B cell (primary cell): ENCODE measurements at regions not wholly inside any gene's neighbourhood (a gene's known extent, or its start where the extent isn't known, plus 50 kb on each side); places are given as distances from the start of the nearest gene placed in this dataset.

Experiments used
- ATAC-seq: fragments of 200-7000 bp; cut with Tn5 transposase; one replicate; pipeline ENCODE4 v1.10.0; 2021; ENCODE audit warnings: low read depth, mild to moderate bottlenecking, moderate number of reproducible peaks, moderate library complexity
- CTCF ChIA-PET: fragments of 350-600 bp; sonication (Branson Sonifier 250); formaldehyde crosslinking; loops from one replicate; lab custom pipeline; 2021; ENCODE audit warnings: antibody characterized with exemption, inconsistent platforms; lab: Charles Lee
- POLR2A ChIA-PET: fragments of 350-600 bp; sonication (Branson Sonifier 250); formaldehyde crosslinking; loops from one replicate; lab custom pipeline; 2021; ENCODE audit warnings: antibody characterized with exemption; lab: Charles Lee
- DNase-seq: peaks from one replicate; pipeline ENCODE4 v3.0.0; 2013
- H2AFZ ChIP-seq: 2 replicates; pipeline ENCODE4 v1.6.1; 2012; ENCODE audit warnings: mild to moderate bottlenecking, low read depth, low read length; ENCODE audit not compliant: insufficient read depth, poor library complexity, severe bottlenecking
- H3K27ac ChIP-seq, 2 donors: 1 replicate in 1 of 2; 2 replicates in 1 of 2; pipeline ENCODE4 v1.5.1; 2012 to 2013; ENCODE audit warnings: low read length in 2 of 2, mild to moderate bottlenecking in 2 of 2, moderate library complexity in 1 of 2
- H3K27me3 ChIP-seq, 4 experiments: fragments of 200-600 bp in 1 of 4; sonication (generic) in 1 of 4; replicated peaks in 1 of 4; 1 replicate in 2 of 4; 2 replicates in 2 of 4; pipeline versions ENCODE4 v1.6.1 to v1.7.0; 2013 to 2016; ENCODE audit warnings: low read length in 3 of 4, mild to moderate bottlenecking in 2 of 4, mixed read lengths in 1 of 4, moderate library complexity in 1 of 4; ENCODE audit not compliant: insufficient read depth in 4 of 4, control insufficient read depth in 3 of 4; ENCODE audit errors: control extremely low read depth in 1 of 4
- H3K36me3 ChIP-seq, 2 experiments: replicated peaks in 1 of 2; 1 replicate in 1 of 2; 2 replicates in 1 of 2; pipeline versions ENCODE4 v1.6.1 to v1.7.1; 2013; ENCODE audit warnings: low read length in 1 of 2; ENCODE audit not compliant: insufficient read depth in 2 of 2, control insufficient read depth in 1 of 2; ENCODE audit errors: control extremely low read depth in 1 of 2, extremely low read depth in 1 of 2
- H3K4me1 ChIP-seq, 2 donors: fragments of 200-600 bp in 1 of 2; sonication (generic) in 1 of 2; 1 replicate in 1 of 2; 2 replicates in 1 of 2; pipeline versions ENCODE4 v1.5.1 to v1.6.1; 2013 to 2017; ENCODE audit warnings: low read length in 2 of 2; ENCODE audit not compliant: control insufficient read depth in 2 of 2, insufficient read depth in 2 of 2
- H3K4me2 ChIP-seq: replicated peaks from 2 replicates; pipeline ENCODE3; 2012; ENCODE audit warnings: mild to moderate bottlenecking, low read depth, low read length; ENCODE audit not compliant: poor library complexity, severe bottlenecking
- H3K4me3 ChIP-seq, 5 experiments: fragments of 200-600 bp in 1 of 5; sonication (generic) in 1 of 5; 1 replicate in 3 of 5; 2 replicates in 2 of 5; pipeline versions ENCODE4 v1.5.1 to v1.7.0; 2011 to 2016; ENCODE audit warnings: low read length in 4 of 5, mild to moderate bottlenecking in 4 of 5, low read depth in 2 of 5, control low read depth in 1 of 5, moderate library complexity in 1 of 5; ENCODE audit not compliant: insufficient read depth in 1 of 5; ENCODE audit errors: control extremely low read depth in 1 of 5, extremely low read depth in 1 of 5
- H3K79me2 ChIP-seq: fragments of 200-600 bp; sonication (generic); one replicate; pipeline ENCODE4 v1.6.0; 2016; ENCODE audit warnings: low read length; ENCODE audit not compliant: control insufficient read depth, insufficient read depth
- H3K9ac ChIP-seq: fragments of 200-600 bp; sonication (generic); 2 replicates; pipeline ENCODE4 v1.6.1; 2017; ENCODE audit warnings: mild to moderate bottlenecking, low read length, moderate library complexity
- H3K9me3 ChIP-seq, 3 donors: one replicate each; pipeline versions ENCODE4 v1.6.1 to v1.7.1; 2013; ENCODE audit warnings: low read length in 2 of 3; ENCODE audit not compliant: control insufficient read depth in 2 of 3, insufficient read depth in 1 of 3; ENCODE audit errors: control extremely low read depth in 1 of 3
- H4K20me1 ChIP-seq: 2 replicates; pipeline ENCODE4 v1.6.0; 2012; ENCODE audit warnings: mild to moderate bottlenecking, low read length; ENCODE audit not compliant: insufficient read depth, control insufficient read depth, poor library complexity, severe bottlenecking
- H3K27ac Mint-ChIP-seq: one replicate; pipeline ENCODE4 v1.8.0; 2021; ENCODE audit warnings: mixed read lengths
- H3K27me3 Mint-ChIP-seq: one replicate; pipeline ENCODE4 v1.8.0; 2021; ENCODE audit warnings: mixed read lengths
- H3K4me1 Mint-ChIP-seq: one replicate; pipeline ENCODE4 v1.8.0; 2021; ENCODE audit warnings: mixed read lengths
- H3K4me3 Mint-ChIP-seq: one replicate; pipeline ENCODE4 v1.8.0; 2021; ENCODE audit warnings: mixed read lengths
- H3K9me3 Mint-ChIP-seq: one replicate; pipeline ENCODE4 v1.8.0; 2022; ENCODE audit warnings: mixed read lengths; ENCODE audit not compliant: insufficient read depth
- CTCF ChIP-seq: fragments of 200-600 bp; IDR thresholded peaks from one replicate; pipeline ENCODE4 v1.8.0; 2022; ENCODE audit warnings: antibody characterized with exemption, mild to moderate bottlenecking
- EZH2 ChIP-seq: IDR thresholded peaks from 2 replicates; pipeline ENCODE4 v1.6.1; 2012; ENCODE audit warnings: borderline replicate concordance, low read depth, mild to moderate bottlenecking, moderate library complexity, low read length; ENCODE audit not compliant: insufficient read depth, poor library complexity, severe bottlenecking
- WGBS: methylation state at CpG from one replicate; pipeline ENCODE4 v1.1.5; 2013; ENCODE audit warnings: missing lambda C conversion rate; ENCODE audit not compliant: insufficient coverage; 5-methylcytosine and 5-hydroxymethylcytosine counted together
- intact Hi-C: fragments of 100-400 bp; cut with micrococcal nuclease; formaldehyde crosslinking; loops from one replicate; pipeline ENCODE4 v1.10.0; 2022

GRCh38 chr12:107374161-107374840 lies 281.0 kb upstream of the CRY1 start:
- Mint-ChIP-seq H3K27me3 (peaks cover 4% of the 10 kb centered on the region), H3K27ac (no peak overlapping the region), H3K9me3 (no peaks in the 10 kb centered on the region), H3K4me3 (no peak overlapping the region), H3K4me1 (peaks cover 20% of the 10 kb centered on the region)
- no peak for DNase-seq
- Histone ChIP-seq H3K36me3 (no peaks in the 10 kb centered on the region), H3K79me2 (no peaks in the 10 kb centered on the region), H3K27ac (no peak overlapping the region), H3K4me1 (peaks cover 19 to 26% of the 10 kb centered on the region in 2 donors), H2AFZ (peak overlapping the region; percentile 60), H3K9me3 (no peaks in the 10 kb centered on the region), H3K4me2 (no peak overlapping the region), H3K9ac (no peak overlapping the region), H3K4me3 (no peak overlapping the region), H4K20me1 (no peaks in the 10 kb centered on the region), H3K27me3 (no peaks in the 10 kb centered on the region)
- no peak for ATAC-seq
- POLR2A ChIA-PET = no interaction called here
- WGBS = 29% methylated on average over 6 of the region's 10 CpGs
- intact Hi-C loops = no loop called here
- CTCF ChIA-PET = no interaction called here
- TF ChIP-seq EZH2 = no peak
- TF ChIP-seq CTCF = no peak

- peaks cover 20% of the 10 kb centered on the region for H3K4me1 Mint-ChIP-seq
- no peaks in the 10 kb centered on the region for H4K20me1 ChIP-seq
- no peak overlapping the region for H3K9ac ChIP-seq
- no peaks in the 10 kb centered on the region for H3K36me3 ChIP-seq
- no peak for TF ChIP-seq CTCF
- TF ChIP-seq EZH2 = no peak
- H3K27me3 ChIP-seq = no peaks in the 10 kb centered on the region
- H3K4me3 Mint-ChIP-seq = no peak overlapping the region
- ChIA-PET CTCF (no interaction called here), POLR2A (no interaction called here)
- no peaks in the 10 kb centered on the region for H3K9me3 ChIP-seq
- H3K9me3 Mint-ChIP-seq = no peaks in the 10 kb centered on the region
- no peak overlapping the region for H3K4me2 ChIP-seq
- peaks cover 19 to 26% of the 10 kb centered on the region in 2 donors for H3K4me1 ChIP-seq
- ATAC-seq (no peak), DNase-seq (no peak)
- no peak overlapping the region for H3K27ac Mint-ChIP-seq
- no peak overlapping the region for H2AFZ ChIP-seq
- intact Hi-C loops = no loop called here
- WGBS = 94% methylated on average over 5 of the region's 8 CpGs
- no peak overlapping the region for H3K27ac ChIP-seq
- no peak overlapping the region for H3K4me3 ChIP-seq
- H3K27me3 Mint-ChIP-seq = peaks cover 4% of the 10 kb centered on the region
- H3K79me2 ChIP-seq = no peaks in the 10 kb centered on the region
Measured at GRCh38 chr12:107375231-107375630, 281.9 kb upstream of the CRY1 start.
